GM12892 (cell line): ENCODE measurements at regions not wholly inside any gene's neighbourhood (a gene's known extent, or its start where the extent isn't known, plus 50 kb on each side); places are given as distances from the start of the nearest gene placed in this dataset.

Experiments
- POLR2A ChIP-seq: IDR thresholded peaks from 2 replicates; pipeline ENCODE4 v1.6.1; 2011; ENCODE audit warnings: low read depth, low read length, control low read depth
- POLR2AphosphoS5 ChIP-seq: IDR thresholded peaks from 2 replicates; pipeline ENCODE4 v1.6.1; 2011; ENCODE audit warnings: low read depth, low read length, control low read depth
- TAF1 ChIP-seq: IDR thresholded peaks from 2 replicates; pipeline ENCODE4 v1.6.1; 2011; ENCODE audit warnings: low read depth, mild to moderate bottlenecking, control low read depth, low read length, borderline replicate concordance

- TF ChIP-seq POLR2AphosphoS5, result no peak
- TF ChIP-seq POLR2A, result no peak
- TF ChIP-seq TAF1, result no peak
These were observed 112.9 kb downstream of the CPZ start for GRCh38 chr4:8705161-8706145.
